Stimulated activated naive CD8-positive, alpha-beta T cell treated with anti-CD3 and anti-CD28 coated beads, Interleukin-15, Interleukin-2, amounts not matched to agents 100 ng/mL and 50 ng/mL, for 24 hours (primary cell): ENCODE measurements at regions not wholly inside any gene's neighbourhood (a gene's known extent, or its start where the extent isn't known, plus 50 kb on each side); places are given as distances from the start of the nearest gene placed in this dataset.
"Not testable (repeated sequence)": the region's sequence is repeated elsewhere in the genome, so short reads cannot be mapped to it uniquely, and the experiment has no call there.

Experiments
- H3K27ac Mint-ChIP-seq: one replicate; pipeline ENCODE4 v1.8.0; 2021; ENCODE audit warnings: mild to moderate bottlenecking, mixed read lengths
- H3K27me3 Mint-ChIP-seq: one replicate; pipeline ENCODE4 v1.8.0; 2021; ENCODE audit warnings: mixed read lengths
- H3K36me3 Mint-ChIP-seq: one replicate; pipeline ENCODE4 v1.8.0; 2021; ENCODE audit warnings: low read depth, mixed read lengths
- H3K4me1 Mint-ChIP-seq: one replicate; pipeline ENCODE4 v1.8.0; 2021; ENCODE audit warnings: low read depth, mixed read lengths
- H3K4me3 Mint-ChIP-seq: one replicate; pipeline ENCODE4 v1.8.0; 2021; ENCODE audit warnings: mild to moderate bottlenecking, mixed read lengths
- H3K9me3 Mint-ChIP-seq: one replicate; pipeline ENCODE4 v1.8.0; 2021; ENCODE audit warnings: mixed read lengths

GRCh38 chrY:26638063-26638462, 1016.1 kb downstream of the CDY1 start:
- Mint-ChIP-seq H3K27ac (peak overlapping the region; percentile 2), H3K4me3 (no peak overlapping the region), H3K4me1 (no peaks in the 10 kb centered on the region), H3K9me3 (peaks cover 52% of the 10 kb centered on the region), H3K27me3 (no peaks in the 10 kb centered on the region), H3K36me3 (peaks cover 46% of the 10 kb centered on the region)

- H3K4me3 Mint-ChIP-seq, H3K4me1 Mint-ChIP-seq, H3K27me3 Mint-ChIP-seq, H3K27ac Mint-ChIP-seq: not testable (repeated sequence)
- peaks cover 40% of the 10 kb centered on the region for H3K36me3 Mint-ChIP-seq
- H3K9me3 Mint-ChIP-seq: peaks cover 25% of the 10 kb centered on the region
Measured at GRCh38 chrY:26645856-26646255, 1023.9 kb downstream of the CDY1 start.

GRCh38 chrY:26648240-26648639, 1026.3 kb downstream of the CDY1 start:
- not testable (repeated sequence) for H3K27ac Mint-ChIP-seq, H3K4me3 Mint-ChIP-seq, H3K27me3 Mint-ChIP-seq, H3K4me1 Mint-ChIP-seq
- Mint-ChIP-seq H3K36me3 (peaks cover 38% of the 10 kb centered on the region), H3K9me3 (peaks cover 23% of the 10 kb centered on the region)

DNA sequence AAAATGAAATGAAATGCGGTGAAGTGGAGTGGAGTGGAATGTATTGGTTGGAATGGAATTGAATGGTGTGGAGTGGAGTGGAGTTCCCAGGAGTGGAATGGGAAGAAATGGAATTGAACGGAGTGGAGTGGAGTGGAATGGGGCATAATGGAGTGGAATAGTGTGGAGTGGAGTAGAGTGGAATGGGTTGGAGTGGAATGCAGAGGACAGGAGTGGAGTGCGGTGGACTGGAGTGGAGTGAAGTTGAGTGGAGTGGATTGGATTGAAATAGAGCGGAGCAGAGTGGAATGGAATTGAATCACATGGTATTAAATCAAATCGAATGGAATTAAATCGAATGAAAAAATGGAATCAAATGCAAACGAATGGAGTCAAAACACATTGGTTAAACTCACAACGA, 1042.3 kb downstream of the CDY1 start:
- H3K27ac Mint-ChIP-seq, H3K4me1 Mint-ChIP-seq, H3K4me3 Mint-ChIP-seq, H3K27me3 Mint-ChIP-seq: not testable (repeated sequence)
- Mint-ChIP-seq H3K9me3 (peaks cover 43% of the 10 kb centered on the region), H3K36me3 (peaks cover 41% of the 10 kb centered on the region)

DNA sequence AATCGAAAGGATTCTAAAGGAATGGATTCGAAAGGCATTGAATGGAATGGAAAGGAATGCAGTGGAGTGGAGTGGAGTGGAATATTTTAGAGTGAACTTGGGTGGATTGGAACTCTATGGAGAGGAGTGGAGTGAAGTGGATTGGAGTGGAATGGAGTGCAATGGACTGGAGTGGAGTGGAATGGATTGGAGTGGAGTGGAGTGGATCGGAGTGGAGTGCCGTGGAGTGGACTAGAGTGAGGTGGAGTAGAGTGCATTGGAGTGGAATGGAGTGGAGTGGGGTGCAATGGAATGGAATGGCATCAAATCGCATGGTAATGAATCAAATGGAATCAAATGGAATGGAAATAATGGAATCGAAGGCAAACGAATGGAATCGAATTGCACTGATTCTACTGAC, 1044.8 kb downstream of the CDY1 start:
- H3K27me3 Mint-ChIP-seq, H3K27ac Mint-ChIP-seq, H3K4me3 Mint-ChIP-seq, H3K4me1 Mint-ChIP-seq: not testable (repeated sequence)
- H3K9me3 Mint-ChIP-seq: peaks cover 49% of the 10 kb centered on the region
- peaks cover 48% of the 10 kb centered on the region for H3K36me3 Mint-ChIP-seq

GRCh38 chrY:26669243-26669642, 1047.3 kb downstream of the CDY1 start:
- H3K4me3 Mint-ChIP-seq, H3K4me1 Mint-ChIP-seq, H3K27ac Mint-ChIP-seq, H3K27me3 Mint-ChIP-seq: not testable (repeated sequence)
- H3K9me3 Mint-ChIP-seq: peaks cover 33% of the 10 kb centered on the region
- peaks cover 35% of the 10 kb centered on the region for H3K36me3 Mint-ChIP-seq

DNA sequence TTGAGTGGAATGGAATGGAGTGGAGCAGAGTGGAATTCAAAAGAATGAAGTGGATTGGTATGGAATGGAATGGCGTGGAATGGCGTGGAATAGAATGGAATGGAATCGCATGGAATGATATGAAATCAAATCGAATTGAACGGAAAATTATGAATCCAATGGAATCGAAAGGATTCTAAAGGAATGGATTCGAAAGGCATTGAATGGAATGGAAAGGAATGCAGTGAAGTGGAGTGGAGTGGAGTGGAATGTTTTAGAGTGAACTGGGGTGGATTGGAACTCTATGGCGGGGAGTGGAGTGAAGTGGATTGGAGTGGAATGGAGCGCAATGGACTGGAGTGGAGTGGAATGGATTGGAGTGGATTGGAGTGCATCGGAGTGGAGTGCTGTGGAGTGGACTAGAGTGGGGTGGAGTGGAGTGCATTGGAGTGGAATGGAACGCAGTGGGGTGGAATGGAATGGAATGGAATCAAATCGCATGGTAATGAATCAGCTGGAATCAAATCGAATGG, 1048.5 kb downstream of the CDY1 start:
- not testable (repeated sequence) for H3K4me3 Mint-ChIP-seq, H3K27me3 Mint-ChIP-seq, H3K27ac Mint-ChIP-seq, H3K4me1 Mint-ChIP-seq
- peaks cover 27% of the 10 kb centered on the region for H3K36me3 Mint-ChIP-seq
- H3K9me3 Mint-ChIP-seq: peaks cover 27% of the 10 kb centered on the region

DNA sequence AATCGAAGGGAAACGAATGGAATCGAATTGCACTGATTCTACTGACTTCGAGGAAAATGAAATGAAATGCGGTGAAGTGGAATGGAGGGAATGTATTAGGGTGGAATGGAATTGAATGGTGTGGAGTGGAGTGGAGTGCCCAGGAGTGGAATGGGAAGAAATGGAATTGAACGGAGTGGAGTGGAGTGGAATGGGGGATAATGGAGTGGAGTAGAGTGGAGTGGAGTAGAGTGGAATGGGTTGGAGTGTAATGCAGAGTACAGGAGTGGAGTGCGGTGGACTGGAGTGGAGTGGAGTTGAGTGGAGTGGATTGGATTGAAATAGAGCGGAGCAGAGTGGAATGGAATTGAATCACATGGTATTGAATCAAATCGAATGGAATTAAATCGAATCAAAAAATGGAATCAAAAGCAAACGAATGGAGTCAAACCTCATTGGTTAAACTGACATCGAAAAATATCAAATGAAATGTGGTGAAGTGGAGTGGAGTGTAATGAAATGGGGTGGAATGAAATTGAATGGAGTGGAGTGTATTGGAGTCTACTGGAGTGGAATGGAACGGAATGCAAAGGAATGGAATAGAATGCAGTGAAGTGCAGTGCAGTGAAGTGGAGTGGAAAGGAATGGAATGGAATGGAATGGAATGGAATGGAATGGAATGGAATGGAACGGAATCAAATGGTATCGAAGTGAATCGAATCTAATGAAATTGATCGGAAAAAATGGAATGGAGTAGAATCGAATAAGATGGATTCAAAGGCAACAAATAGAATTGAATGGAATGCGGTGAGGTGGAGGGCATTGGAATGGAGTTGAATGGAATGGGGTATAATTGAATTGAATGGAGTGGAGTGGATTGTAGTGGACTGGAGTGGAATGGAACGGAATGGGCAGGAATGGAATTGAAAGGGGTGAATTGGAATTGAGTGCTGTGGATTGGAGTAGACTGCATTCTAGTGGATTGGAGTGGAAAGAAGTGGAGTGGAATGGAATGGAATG, 1049.3 kb downstream of the CDY1 start:
- H3K27me3 Mint-ChIP-seq, H3K4me3 Mint-ChIP-seq, H3K27ac Mint-ChIP-seq, H3K4me1 Mint-ChIP-seq: not testable (repeated sequence)
- peaks cover 27% of the 10 kb centered on the region for H3K36me3 Mint-ChIP-seq
- H3K9me3 Mint-ChIP-seq: peaks cover 27% of the 10 kb centered on the region
